ENCODE measurements at regions not wholly inside any gene's neighbourhood (a gene's known extent, or its start where the extent isn't known, plus 50 kb on each side); places are given as distances from the start of the nearest gene placed in this dataset.

DNA sequence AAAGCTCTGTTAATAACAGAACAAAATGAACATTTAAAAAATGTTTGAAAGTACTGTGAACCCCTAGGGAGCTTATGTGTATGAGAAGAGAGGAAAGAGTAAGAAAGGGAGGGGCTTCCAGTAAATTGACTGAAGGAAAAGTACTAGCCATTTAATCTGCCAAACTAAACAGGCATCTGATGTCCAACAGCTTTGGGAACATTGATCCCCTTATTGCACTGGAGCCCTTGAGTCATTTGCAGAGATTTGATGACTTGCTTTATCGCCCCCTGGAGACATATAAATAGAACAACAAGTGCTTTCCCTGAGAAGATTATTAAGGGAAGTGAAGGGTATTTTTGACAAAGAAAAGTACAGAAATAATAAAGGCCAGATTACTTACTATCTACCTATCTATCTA lies 319.3 kb upstream of the NOVA1 start:
- no peaks in the 10 kb centered on the region for H3K36me3 ChIP-seq
- no peaks in the 10 kb centered on the region for H3K4me1 ChIP-seq
- no peak overlapping the region for H3K4me3 ChIP-seq
- no peaks in the 10 kb centered on the region for H4K20me1 ChIP-seq
- no peak overlapping the region for H3K4me2 ChIP-seq
- no peak overlapping the region for H3K9ac ChIP-seq
- TF ChIP-seq Cebpa-rat (IDR thresholded peaks at IDR 0.05): no peak
- H3K27me3 ChIP-seq: no peaks in the 10 kb centered on the region
- H3K27ac ChIP-seq: no peak overlapping the region
- H3K9me3 ChIP-seq: no peaks in the 10 kb centered on the region

DNA sequence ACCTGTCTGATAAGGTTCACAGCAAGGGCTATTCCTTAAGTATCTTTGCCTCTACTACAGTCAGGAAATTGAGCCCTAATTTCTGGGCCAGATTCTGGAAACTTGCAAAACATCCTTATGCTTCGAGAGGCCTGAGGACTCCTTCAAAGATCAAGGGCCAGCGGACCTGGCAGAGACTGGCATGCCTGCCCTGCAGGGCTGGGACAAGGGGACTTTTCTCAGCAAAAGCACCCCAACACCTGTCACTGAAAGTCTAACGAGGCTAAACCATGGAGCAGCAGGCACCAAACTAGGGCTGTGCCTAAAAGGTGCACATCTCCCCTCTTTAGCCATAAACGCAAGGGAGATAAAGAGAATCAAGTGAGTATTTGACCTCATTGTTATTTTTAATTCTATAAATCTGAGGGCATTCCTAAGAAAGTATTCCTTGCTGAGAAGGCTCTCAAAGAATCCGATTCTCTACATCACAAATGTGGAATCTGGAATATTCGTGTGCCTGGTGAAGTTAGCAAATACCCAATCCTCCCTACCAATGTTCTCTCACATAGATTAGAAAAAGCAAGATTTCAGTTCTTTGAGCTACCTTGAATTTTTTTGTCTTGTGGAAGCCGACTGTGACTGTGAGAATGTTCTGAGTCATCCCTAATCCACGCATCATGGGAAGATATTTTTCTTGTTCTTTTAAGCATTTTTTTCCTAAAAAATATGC lies 328.2 kb upstream of the NOVA1 start:
- Histone ChIP-seq H3K4me2 (no peak overlapping the region), H3K36me3 (no peaks in the 10 kb centered on the region), H3K9ac (no peak overlapping the region), H3K4me3 (no peak overlapping the region), H4K20me1 (no peaks in the 10 kb centered on the region), H3K4me1 (no peaks in the 10 kb centered on the region), H3K9me3 (no peaks in the 10 kb centered on the region), H3K27me3 (no peaks in the 10 kb centered on the region), H3K27ac (no peak overlapping the region)
- no peak for TF ChIP-seq Cebpa-rat (IDR thresholded peaks at IDR 0.05)

DNA sequence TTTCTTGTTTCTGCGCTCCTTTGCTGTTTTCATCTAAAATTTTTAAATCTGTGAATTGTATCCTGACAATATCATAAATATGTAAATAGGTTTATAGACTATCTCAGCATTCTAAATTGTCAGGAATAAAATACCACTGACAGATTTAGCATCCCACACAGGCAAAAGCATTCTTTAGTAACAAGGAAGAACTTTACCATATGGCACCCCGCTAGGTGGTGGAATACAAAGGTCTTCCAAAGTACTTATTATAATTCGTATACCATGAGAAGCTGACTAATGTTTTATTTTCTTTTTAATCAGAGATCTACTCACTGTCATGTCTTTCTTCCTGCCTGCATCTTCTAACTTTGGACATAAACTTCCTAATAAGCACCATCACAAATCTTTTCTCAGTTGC lies 328.8 kb upstream of the NOVA1 start:
- no peak overlapping the region for H3K27ac ChIP-seq
- H3K4me1 ChIP-seq: no peaks in the 10 kb centered on the region
- H4K20me1 ChIP-seq: no peaks in the 10 kb centered on the region

DNA sequence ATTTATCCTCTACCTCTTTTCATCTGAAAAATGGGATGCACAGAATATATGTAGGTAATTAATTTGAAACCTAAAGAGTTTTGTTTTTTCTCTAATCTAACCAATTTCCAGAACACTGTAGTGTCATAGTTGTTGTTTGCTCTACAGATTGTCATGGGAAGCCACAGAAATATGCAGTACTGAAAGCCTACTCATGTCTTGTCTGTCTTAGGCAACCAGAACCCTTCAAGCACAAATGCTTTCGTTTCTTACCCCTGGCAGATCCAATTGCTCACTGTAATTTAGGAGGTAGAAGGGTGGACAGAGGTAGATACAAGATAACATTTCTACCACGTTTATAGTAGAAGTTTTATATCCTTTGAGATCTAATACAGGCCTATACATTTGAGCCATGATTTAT lies 330.2 kb upstream of the NOVA1 start:
- H3K4me1 ChIP-seq: no peaks in the 10 kb centered on the region
- no peak overlapping the region for H3K4me2 ChIP-seq
- H3K36me3 ChIP-seq: no peaks in the 10 kb centered on the region
- no peaks in the 10 kb centered on the region for H3K27me3 ChIP-seq
- H4K20me1 ChIP-seq: no peaks in the 10 kb centered on the region
- H3K9ac ChIP-seq: no peak overlapping the region
- TF ChIP-seq Cebpa-rat (IDR thresholded peaks at IDR 0.05): no peak
- H3K4me3 ChIP-seq: no peak overlapping the region
- no peaks in the 10 kb centered on the region for H3K9me3 ChIP-seq
- H3K27ac ChIP-seq: no peak overlapping the region

More for the DNA sequence above, 328.8 kb upstream of the NOVA1 start:
- Histone ChIP-seq H3K9ac (no peak overlapping the region), H3K27me3 (no peaks in the 10 kb centered on the region), H3K36me3 (no peaks in the 10 kb centered on the region), H3K4me3 (no peak overlapping the region), H3K9me3 (no peaks in the 10 kb centered on the region), H3K4me2 (no peak overlapping the region)
- TF ChIP-seq Cebpa-rat (IDR thresholded peaks at IDR 0.05): no peak

DNA sequence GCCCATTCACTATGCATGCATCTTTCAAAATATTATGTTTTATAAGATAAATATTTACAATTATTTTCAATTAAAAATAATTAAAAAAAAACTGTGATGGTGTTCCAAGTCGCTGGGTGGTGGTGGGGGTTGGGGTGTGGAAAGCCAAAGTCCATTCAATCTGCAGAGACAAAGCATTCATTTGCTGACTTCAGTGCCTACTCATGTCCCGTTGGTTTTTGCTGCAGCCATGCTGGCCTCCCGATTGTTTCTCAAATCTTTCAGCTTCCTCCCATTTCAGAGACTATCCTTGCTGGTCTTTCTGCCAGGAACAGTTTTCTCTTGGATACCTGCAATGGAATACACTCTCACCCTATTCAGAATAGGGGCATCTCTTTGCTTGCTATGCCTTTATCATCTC lies 331.5 kb upstream of the NOVA1 start:
- no peaks in the 10 kb centered on the region for H3K27me3 ChIP-seq
- no peaks in the 10 kb centered on the region for H3K9me3 ChIP-seq
- no peak overlapping the region for H3K4me3 ChIP-seq
- no peaks in the 10 kb centered on the region for H3K4me1 ChIP-seq
- TF ChIP-seq Cebpa-rat (IDR thresholded peaks at IDR 0.05): no peak
- no peaks in the 10 kb centered on the region for H4K20me1 ChIP-seq
- H3K9ac ChIP-seq: no peak overlapping the region
- H3K27ac ChIP-seq: no peak overlapping the region
- H3K36me3 ChIP-seq: no peaks in the 10 kb centered on the region
- H3K4me2 ChIP-seq: no peak overlapping the region

DNA sequence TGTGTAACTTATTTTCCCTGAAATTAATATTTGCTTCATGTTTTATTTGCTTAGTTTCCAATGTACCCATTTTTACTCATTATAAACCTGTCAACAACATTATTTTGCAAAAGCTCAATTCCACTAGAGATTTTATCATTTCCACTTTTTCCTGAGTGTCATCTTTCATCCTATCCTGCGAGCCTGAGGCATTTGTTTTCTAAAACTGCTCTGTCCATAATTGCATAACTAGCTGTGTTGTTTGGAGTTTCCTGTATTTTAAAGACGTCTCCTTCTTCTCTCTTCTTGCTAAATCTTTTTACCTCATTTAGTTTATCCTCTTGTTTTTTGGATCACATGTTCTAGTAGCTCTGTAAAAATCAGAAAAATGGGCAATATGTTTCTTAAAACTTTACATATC lies 332.7 kb upstream of the NOVA1 start:
- Histone ChIP-seq H3K4me2 (no peak overlapping the region), H3K27ac (no peak overlapping the region), H3K27me3 (no peaks in the 10 kb centered on the region), H3K36me3 (no peaks in the 10 kb centered on the region), H3K4me3 (no peak overlapping the region), H3K9ac (no peak overlapping the region), H3K9me3 (no peaks in the 10 kb centered on the region), H3K4me1 (no peaks in the 10 kb centered on the region), H4K20me1 (no peaks in the 10 kb centered on the region)
- no peak for TF ChIP-seq Cebpa-rat (IDR thresholded peaks at IDR 0.05)

DNA sequence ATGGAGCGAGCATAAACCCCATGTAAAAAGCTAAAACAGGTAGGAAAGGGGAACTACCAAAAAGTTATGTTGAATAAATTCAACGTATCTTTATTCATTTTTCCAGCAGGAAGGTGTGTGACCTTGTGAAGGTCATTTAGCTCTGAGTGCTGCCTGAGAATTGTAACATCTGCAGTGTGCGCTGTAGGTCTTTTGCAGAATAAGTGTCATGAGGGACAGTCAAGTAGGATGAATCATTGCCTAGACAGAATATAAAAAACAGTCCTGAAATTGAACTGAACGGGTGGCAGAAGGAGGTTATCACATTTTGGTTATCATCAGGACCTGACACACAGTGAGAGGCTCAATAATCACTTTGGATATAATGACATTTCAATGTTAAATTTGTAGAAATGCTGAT lies 334.8 kb upstream of the NOVA1 start:
- Histone ChIP-seq H3K4me2 (no peak overlapping the region), H3K9ac (no peak overlapping the region), H3K4me3 (no peak overlapping the region), H3K36me3 (no peaks in the 10 kb centered on the region), H3K9me3 (no peaks in the 10 kb centered on the region), H3K27ac (no peak overlapping the region), H4K20me1 (no peaks in the 10 kb centered on the region), H3K27me3 (no peaks in the 10 kb centered on the region), H3K4me1 (no peaks in the 10 kb centered on the region)
- no peak for TF ChIP-seq Cebpa-rat (IDR thresholded peaks at IDR 0.05)

DNA sequence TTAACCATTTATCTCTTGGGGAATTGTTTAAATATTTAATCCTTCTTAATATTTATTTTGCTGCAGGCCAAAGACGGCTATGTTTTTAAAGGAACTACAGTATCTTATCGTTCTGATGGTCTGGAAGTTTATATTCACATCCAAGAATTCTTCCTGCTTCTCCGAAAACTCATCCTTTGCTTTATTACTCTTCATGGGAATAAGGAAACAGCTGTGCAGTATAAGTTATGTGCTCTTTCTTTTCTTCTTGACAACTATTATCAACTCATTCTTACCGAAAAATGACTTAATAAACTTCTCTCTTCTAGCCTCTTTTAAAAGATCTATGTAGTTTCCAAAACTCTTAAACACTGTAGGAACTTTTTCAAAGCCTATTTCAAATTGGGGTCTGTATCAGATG lies 335.6 kb upstream of the NOVA1 start:
- no peaks in the 10 kb centered on the region for H3K4me1 ChIP-seq
- H3K9ac ChIP-seq: no peak overlapping the region
- no peaks in the 10 kb centered on the region for H3K36me3 ChIP-seq
- H3K9me3 ChIP-seq: no peaks in the 10 kb centered on the region
- H3K4me3 ChIP-seq: no peak overlapping the region
- H3K4me2 ChIP-seq: no peak overlapping the region
- no peaks in the 10 kb centered on the region for H4K20me1 ChIP-seq
- no peaks in the 10 kb centered on the region for H3K27me3 ChIP-seq
- no peak for TF ChIP-seq Cebpa-rat (IDR thresholded peaks at IDR 0.05)
- no peak overlapping the region for H3K27ac ChIP-seq

DNA sequence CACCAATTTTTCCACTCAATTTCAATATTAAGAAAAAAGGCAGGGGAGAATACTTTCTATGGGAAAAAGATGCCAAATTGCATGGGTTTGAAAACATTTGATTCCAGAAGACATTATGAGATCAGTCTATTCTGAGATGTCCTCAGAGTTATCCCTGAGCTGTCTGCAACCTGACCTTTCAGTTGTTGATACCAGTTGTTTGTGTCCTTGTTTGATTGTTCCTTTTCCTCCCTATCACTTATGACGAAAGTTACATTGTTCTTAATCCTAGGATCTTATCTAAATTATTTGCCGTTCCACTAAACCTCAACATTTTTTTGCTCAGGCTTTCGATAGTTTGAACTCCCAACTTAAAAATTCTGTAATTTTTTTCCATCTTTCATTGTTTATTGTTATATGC lies 336.3 kb upstream of the NOVA1 start:
- H3K9ac ChIP-seq: no peak overlapping the region
- no peaks in the 10 kb centered on the region for H3K27me3 ChIP-seq
- H3K36me3 ChIP-seq: no peaks in the 10 kb centered on the region
- no peaks in the 10 kb centered on the region for H3K4me1 ChIP-seq
- H3K27ac ChIP-seq: no peak overlapping the region
- H3K4me3 ChIP-seq: no peak overlapping the region
- no peaks in the 10 kb centered on the region for H4K20me1 ChIP-seq
- H3K4me2 ChIP-seq: no peak overlapping the region
- no peaks in the 10 kb centered on the region for H3K9me3 ChIP-seq
- TF ChIP-seq Cebpa-rat (IDR thresholded peaks at IDR 0.05): no peak

DNA sequence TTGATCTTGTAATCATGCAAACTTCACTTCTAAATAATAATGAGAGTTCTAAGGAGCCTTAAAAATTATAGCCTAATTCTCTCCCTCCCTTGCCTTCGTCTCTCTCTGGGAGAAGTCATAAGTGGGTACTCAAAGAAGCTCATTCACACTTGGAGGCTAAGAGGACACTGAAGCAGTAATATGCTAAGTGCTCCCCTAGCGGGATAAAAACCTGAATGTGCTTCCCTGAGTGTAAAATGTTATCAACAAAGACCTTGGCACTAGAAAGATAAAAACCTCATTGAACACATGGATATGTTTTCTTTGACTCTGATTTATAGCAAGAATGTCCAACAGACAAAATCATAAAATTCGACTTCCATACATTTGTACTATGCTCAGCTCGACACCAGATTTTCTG lies 337.9 kb upstream of the NOVA1 start:
- no peaks in the 10 kb centered on the region for H3K27me3 ChIP-seq
- H3K4me3 ChIP-seq: no peak overlapping the region
- TF ChIP-seq Cebpa-rat (IDR thresholded peaks at IDR 0.05): no peak
- no peaks in the 10 kb centered on the region for H3K4me1 ChIP-seq
- no peak overlapping the region for H3K9ac ChIP-seq
- H3K36me3 ChIP-seq: no peaks in the 10 kb centered on the region
- H3K9me3 ChIP-seq: no peaks in the 10 kb centered on the region
- no peak overlapping the region for H3K27ac ChIP-seq
- H4K20me1 ChIP-seq: no peaks in the 10 kb centered on the region
- H3K4me2 ChIP-seq: no peak overlapping the region

DNA sequence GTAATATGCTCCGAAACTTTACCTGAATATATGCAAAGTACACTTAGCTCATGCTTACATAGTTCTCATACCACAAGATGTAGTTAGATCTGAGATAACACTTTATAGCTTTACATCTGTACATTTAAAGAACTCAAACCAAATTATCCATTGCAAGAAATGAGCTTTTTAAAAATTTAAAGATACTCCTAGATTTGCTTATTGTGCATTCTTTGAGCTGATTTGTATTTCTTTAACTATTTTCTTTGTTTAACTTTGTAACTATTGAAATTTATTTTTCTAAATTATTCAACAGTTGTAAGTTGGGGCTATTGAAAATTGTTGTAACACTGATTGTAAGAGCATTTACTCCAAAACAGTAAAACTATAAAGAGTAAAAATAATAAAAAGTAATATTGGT lies 340.2 kb upstream of the NOVA1 start:
- Histone ChIP-seq H3K27ac (no peak overlapping the region), H3K36me3 (no peaks in the 10 kb centered on the region), H3K4me3 (no peak overlapping the region), H3K9ac (no peak overlapping the region), H3K4me2 (no peak overlapping the region), H4K20me1 (no peaks in the 10 kb centered on the region), H3K4me1 (no peaks in the 10 kb centered on the region), H3K9me3 (no peaks in the 10 kb centered on the region), H3K27me3 (no peaks in the 10 kb centered on the region)
- TF ChIP-seq Cebpa-rat (IDR thresholded peaks at IDR 0.05): no peak
